Stimulated activated CD8-positive, alpha-beta memory T cell treated with anti-CD3 and anti-CD28 coated beads, Interleukin-4, amount 100 ng/mL, for 4 hours (primary cell): ENCODE measurements at regions not wholly inside any gene's neighbourhood (a gene's known extent, or its start where the extent isn't known, plus 50 kb on each side); places are given as distances from the start of the nearest gene placed in this dataset.
"Not testable (repeated sequence)": the region's sequence is repeated elsewhere in the genome, so short reads cannot be mapped to it uniquely, and the experiment has no call there.

Source experiments
- DNase-seq, 2 donors: peaks; one replicate each; pipeline ENCODE4 v3.0.0-alpha.2; 2020; ENCODE audit warnings: low read depth in 2 of 2, low spot score in 1 of 2

- DNase-seq: no peak
Measured at GRCh38 chr12:111249018-111249370, 119.9 kb downstream of the PHETA1 start.

DNA sequence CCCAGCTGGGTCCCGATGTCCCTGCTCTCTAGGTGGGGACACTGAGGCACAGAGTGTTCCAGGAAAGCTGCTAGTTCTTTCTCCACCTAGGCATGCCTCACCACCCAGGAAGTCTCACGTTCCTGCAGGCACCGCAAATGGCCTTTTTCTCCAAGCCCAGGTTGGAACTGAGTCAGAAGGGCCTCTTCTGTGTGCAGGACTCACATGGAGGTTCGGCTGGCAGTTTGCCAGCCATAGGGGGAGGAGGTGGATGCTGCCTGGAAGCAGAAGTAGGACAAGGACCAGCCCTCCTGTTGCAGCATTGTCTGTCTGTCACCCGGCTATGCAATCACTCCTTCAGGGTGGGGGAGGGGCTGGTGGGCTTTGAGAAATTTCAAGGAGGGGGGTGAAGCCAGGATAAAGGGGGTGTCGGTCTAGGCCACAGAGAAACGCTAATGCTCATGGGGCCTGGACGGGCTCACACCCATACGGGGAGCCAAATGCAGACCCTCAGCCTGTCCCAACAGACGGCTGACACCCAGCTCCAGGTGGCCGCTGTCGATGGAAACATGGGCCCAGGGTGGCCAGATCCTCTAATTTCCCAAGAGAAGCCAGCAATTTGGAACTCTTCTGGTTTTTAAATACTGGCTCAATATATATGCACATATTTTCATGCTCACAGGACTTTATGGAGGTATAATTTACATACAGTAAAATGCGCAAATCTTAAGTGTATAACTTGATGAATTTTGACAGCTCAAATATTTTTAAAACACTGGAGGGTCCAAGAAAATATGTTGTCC is 120.5 kb downstream of the PHETA1 start:
- DNase-seq: no peak

DNA sequence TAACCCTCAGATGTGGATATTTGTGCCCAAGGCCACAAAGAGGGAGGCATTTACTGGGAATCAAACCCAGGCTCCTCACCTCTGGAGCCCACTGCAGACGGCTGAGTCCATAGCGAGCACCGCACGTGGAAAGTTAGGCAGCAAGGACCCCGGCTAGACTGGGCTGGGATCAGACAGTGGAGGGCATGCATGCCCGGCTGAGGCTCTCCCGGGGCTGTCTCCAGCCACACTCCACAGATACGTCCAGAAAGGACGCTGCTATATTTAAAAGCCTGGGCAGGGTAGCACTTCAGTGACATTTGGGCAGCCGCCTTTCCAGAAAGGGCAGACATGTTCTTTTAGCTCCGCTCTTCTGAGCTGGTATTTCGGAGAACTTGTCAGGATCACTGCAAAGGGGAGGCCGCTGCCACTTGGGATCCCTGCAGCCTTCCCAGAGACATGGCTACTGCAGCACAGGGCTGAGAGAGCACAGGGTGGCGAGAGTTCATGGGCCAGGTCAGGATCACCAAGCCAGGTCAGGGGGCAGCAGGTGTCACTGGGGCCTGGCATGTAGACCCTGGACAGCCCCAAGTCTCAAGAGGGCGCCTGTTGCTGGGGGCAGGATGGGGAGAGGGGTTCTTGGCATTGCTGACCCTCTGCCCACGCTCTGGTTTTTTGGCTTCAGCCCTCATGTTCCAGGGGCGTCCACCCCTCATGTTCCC is 121.7 kb downstream of the PHETA1 start:
- DNase-seq: no peak

DNA sequence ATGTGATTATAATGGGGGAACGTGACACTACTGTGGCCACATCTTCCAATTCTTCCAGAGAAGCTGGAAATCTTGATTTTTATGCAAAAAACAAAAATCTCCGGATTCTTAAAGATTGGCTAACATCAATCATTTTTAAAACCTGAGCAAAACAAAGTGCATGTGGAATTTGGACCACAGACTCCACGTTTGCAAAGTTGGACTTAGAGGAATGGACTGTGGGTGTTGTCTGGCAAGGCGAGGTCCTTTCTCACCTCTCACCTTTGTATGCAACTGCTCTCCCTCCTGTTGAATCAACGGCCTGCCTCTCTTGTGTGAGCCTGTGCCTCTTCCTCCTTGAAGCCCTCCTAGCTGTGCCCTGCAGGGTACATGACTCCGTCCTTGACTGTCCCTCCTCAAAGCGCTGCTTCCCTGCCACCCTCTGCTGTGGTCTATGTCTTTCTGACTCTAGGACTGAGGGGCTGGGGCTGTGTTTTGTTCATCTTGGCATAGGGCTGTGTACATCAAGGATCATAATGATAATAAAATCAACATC is 122.4 kb downstream of the PHETA1 start:
- DNase-seq: no peak

DNA sequence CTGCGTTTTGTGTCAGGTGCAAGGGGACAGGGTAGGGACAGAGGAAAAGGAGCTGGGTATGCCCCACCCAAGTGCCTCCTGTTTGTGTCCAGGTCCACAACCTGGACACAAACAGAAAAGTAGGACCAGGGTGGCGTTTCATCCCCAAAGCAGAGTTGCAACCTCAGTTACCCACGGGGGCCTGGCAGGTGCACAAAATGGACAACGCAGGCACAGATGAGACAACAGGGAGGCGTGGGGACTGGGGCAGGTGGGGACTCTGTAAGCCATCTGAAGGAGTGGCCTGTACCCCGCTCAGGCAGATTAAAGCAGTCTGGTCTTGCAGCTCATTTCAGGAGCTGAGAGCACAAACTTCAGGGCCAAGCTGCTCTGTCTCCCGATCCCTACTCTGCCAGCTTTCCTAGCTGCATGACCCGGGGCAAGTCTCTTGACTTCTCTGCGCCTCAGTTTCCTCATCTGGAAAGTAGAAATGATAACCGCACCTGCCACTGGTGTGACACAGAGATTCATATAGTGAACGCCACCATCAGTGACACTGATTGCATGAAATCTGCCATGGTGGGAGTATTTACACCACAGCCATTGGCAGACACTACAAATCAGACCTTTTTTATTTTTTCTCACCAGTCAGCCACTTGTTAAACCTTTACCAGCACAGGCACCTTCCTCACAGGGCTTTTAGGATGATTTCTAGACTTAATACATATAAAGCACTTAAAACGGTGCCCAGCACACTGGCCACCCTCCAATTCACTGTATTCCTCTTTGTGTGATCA is 123.0 kb downstream of the PHETA1 start:
- no peak for DNase-seq

DNA sequence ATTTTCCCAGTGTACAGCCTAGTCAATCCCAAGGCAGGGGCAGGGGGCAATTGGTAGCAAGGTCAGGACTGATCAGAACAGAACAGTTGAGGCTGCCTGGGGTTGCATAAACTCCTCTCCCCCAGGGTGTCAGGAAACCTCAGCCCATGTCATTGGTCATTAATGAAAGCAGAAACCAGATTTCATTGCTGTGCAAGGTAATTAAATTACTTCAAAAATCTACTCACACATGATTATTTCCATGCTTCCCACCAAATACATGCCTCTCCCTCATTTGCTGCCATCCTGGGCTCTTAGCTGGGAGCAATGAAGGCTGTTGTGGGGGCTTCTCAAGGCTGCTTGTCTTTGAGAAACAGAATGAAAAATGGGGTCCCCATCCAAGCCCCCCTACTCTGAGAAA is 124.2 kb downstream of the PHETA1 start:
- no peak for DNase-seq

GRCh38 chr12:111242817-111243216 is 126.1 kb downstream of the PHETA1 start:
- not testable (repeated sequence) for DNase-seq

DNA sequence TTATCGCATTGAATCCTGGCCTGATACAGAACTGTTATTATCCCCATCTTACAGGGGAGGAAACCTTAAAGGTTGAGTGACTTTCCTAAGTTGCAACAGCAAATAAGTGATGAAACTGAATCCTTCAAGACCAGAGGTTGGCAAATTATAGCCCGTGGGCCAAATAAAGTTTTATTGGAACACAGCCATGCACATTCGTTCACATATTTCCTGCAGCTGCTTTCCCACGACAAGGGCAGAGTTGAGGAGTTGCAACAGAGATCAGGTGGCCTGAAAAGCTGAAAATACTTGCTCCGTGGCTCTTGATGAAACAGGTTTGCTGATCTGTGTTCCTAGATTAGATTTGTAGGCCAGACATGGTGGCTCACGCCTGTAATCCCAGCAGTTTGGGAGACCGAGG is 126.7 kb downstream of the PHETA1 start:
- no peak for DNase-seq

GRCh38 chr12:111240374-111240773 is 128.5 kb downstream of the PHETA1 start:
- DNase-seq: no peak

- DNase-seq: no peak
Measured at GRCh38 chr12:111239235-111239634, 129.7 kb downstream of the PHETA1 start.

GRCh38 chr12:111238075-111238734 is 130.7 kb downstream of the PHETA1 start:
- no peak for DNase-seq

DNA sequence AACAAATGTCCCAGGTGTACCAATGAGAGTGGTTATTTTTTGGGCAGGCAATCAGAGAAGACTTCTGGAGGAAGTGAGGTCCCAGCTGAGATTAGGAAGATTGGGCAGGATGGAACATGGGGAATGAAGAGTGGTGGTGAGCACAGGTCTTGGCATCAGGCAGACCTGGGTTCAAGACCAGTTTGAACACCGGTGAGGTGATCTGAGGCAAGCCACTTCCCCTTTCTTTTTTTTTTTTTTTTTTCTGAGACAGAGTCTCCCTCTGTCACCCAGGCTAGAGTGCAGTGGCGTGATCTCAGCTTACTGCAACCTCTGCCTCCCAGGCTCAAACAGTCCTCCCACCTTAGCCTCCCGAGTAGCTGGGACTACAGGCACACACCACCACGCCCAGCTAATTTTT is 134.4 kb downstream of the PHETA1 start:
- DNase-seq: not testable (repeated sequence)

DNA sequence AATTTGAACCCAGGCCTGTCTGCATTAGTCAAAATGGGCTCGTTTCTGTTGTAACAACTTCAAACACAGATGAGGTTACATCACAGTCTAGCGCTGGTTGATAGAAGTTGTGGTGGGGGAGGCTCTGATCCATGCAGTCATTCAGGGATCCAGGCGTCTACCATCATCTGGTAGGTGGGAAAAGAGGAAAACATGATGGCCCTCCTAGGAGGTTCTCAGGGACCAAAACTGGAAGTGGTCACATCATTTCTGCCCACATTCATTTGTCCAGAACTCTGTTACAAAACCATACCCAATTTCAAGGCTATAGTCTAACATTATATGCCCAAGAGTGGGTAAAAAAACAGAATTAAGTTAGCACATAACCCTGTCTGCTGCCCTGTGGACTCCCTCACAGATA is 135.1 kb downstream of the PHETA1 start:
- DNase-seq: no peak

DNA sequence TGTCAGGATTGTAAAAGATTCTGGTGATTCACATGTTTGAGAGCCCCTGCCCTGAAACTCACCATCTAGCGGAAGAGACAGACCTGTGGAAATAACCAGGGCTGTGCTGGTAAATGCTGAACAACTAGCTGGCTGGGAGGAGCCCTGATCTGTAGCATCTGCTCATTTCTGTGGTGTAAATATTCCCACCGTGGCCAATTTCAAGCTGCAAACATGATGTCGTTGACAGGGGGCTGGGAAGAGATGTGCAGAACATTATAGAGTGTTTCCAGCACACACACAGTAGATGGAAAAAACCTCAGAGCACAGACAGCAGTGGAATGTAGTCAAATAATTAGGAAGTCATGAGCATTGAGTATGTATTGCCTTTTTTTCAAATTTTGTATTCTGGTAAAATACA is 138.2 kb downstream of the PHETA1 start:
- DNase-seq: no peak

- no peak for DNase-seq
Measured at GRCh38 chr12:111228916-111229666, 139.8 kb downstream of the PHETA1 start.

DNA sequence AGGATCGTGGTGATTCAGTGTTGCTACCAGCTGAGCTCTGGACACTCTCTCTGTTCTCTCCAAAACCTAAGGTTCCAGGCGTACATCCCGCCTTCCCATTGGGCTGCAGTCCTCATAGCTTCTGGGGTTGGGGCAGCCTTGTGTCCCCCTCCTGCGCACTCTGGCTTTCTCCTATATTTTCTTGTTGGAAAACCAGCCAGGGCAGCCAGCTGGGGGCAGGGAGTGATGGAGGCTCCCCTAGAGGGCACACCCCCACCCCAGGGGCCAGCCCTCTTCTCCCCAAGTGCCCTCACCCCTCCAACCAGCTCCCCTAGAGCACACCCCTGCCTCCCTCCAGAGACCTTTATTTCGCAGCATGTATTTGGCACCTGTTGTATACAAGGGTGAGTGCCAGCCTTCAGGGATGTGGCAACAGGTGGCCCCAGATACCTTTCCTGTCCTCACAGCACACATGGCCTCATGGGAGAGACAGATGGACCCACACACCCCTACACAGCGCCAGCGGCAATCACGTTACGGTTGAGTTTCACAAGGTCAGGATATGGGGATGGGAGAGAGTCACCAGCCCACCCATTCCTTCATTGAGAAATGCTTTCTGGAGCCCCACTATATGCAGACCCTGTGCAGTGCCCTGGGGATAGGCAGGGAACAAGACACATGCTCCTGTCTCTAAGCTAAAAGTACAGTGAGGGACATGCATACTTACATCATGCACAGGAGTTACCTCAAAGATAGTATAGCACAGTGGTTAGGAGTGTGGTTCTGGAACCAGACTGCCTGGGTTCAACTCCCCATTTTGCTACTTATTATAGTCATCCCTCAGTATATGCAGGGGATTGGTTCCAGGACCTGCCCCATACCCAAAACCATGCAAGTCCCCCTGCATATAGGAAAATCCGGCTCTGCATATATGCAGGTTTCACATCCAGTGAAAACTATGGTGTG is 141.1 kb downstream of the PHETA1 start:
- no peak for DNase-seq

DNA sequence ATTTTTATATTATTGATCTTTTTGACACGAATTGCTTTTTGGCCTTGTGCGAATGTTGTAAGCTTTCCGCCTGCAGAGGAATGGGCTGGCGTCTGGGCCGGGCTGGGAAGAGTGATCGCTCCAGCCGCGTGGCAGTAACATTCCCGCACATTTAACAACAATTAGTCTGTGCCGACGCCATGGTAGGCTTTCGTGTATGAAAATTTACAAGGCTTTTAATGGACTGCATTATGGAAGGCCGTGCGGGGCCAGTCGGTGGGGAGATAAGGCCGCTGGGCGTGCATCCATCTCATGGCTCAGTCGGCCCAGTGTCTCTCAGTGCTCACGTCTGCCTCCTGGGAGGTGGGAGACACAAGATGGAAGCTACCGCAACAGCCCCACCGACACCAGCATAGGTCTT is 142.2 kb downstream of the PHETA1 start:
- no peak for DNase-seq

- no peak for DNase-seq
Measured at GRCh38 chr12:111225307-111225706, 143.6 kb downstream of the PHETA1 start.
